BE2C (cell line): ENCODE measurements at regions not wholly inside any gene's neighbourhood (a gene's known extent, or its start where the extent isn't known, plus 50 kb on each side); places are given as distances from the start of the nearest gene placed in this dataset.

Experiments
- DNase-seq: peaks from one replicate; pipeline ENCODE4 v3.0.0-alpha.2; 2020
- H3K27me3 ChIP-seq: fragments of 250-450 bp; sonication (Bioruptor Pico); 2 replicates; pipeline ENCODE4 v1.5.1; 2020; ENCODE audit warnings: mild to moderate bottlenecking
- H3K36me3 ChIP-seq: fragments of 250-450 bp; sonication (Bioruptor Pico); 2 replicates; pipeline ENCODE4 v1.5.1; 2020; ENCODE audit warnings: mild to moderate bottlenecking
- H3K4me1 ChIP-seq: fragments of 250-450 bp; sonication (Bioruptor Pico); 2 replicates; pipeline ENCODE4 v1.5.1; 2020
- H3K4me3 ChIP-seq: 2 replicates; pipeline ENCODE4 v1.5.1; 2011; ENCODE audit warnings: low read depth, low read length
- H3K9me3 ChIP-seq: fragments of 250-450 bp; sonication (Bioruptor Pico); 2 replicates; pipeline ENCODE4 v1.5.1; 2020
- TF ChIP-seq, protein P1 (sequence below): IDR thresholded peaks from 2 replicates; pipeline ENCODE4 v1.5.1; 2012; ENCODE audit warnings: mild to moderate bottlenecking, low read depth, low read length

DNA sequence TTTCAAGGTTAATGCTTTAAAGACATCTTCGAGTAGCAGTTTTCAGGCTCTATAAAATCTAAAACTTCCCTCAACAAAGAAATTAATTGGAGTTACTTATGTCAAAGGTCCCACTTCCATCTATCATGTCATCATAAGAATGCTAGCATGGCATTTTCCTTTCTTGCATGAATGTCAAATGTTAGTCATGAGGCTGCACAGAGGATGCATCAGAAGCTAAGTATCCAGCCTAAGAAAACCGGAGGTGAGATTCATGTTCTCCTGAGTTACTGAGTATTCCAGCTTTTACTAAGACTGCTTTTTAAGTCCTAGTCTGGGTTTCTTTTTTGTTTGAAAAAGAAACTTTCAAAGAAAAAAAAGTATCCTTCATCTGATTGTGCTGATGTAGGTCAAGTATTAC is 130.6 kb upstream of the CDH19 start:
- Histone ChIP-seq H3K9me3 (no peaks in the 10 kb centered on the region), H3K27me3 (no peaks in the 10 kb centered on the region), H3K4me3 (no peak overlapping the region), H3K36me3 (no peaks in the 10 kb centered on the region), H3K4me1 (no peaks in the 10 kb centered on the region)
- no peak for DNase-seq
- TF ChIP-seq, protein P1, sequence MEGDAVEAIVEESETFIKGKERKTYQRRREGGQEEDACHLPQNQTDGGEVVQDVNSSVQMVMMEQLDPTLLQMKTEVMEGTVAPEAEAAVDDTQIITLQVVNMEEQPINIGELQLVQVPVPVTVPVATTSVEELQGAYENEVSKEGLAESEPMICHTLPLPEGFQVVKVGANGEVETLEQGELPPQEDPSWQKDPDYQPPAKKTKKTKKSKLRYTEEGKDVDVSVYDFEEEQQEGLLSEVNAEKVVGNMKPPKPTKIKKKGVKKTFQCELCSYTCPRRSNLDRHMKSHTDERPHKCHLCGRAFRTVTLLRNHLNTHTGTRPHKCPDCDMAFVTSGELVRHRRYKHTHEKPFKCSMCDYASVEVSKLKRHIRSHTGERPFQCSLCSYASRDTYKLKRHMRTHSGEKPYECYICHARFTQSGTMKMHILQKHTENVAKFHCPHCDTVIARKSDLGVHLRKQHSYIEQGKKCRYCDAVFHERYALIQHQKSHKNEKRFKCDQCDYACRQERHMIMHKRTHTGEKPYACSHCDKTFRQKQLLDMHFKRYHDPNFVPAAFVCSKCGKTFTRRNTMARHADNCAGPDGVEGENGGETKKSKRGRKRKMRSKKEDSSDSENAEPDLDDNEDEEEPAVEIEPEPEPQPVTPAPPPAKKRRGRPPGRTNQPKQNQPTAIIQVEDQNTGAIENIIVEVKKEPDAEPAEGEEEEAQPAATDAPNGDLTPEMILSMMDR: no peak

DNA sequence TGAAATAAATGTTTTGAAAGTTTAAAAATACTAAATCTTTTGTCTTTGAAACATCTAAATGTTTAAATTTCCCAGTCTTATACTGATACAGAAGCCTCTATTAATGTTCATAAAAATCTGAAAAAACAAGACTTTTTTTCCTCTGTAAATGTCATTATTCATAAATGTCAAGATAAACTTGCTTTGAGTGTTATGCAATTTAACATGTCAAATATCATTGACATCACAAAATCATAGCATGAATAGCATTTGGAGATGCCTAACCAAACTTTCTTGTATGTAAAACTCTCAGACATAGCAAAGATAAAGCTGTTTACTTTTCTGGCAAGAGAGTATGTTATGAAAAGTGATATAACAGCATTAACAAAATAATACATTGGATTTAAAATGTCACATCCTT is 128.0 kb upstream of the CDH19 start:
- Histone ChIP-seq H3K9me3 (no peaks in the 10 kb centered on the region), H3K4me3 (no peak overlapping the region), H3K4me1 (no peaks in the 10 kb centered on the region), H3K27me3 (no peaks in the 10 kb centered on the region), H3K36me3 (no peaks in the 10 kb centered on the region)
- no peak for DNase-seq
- TF ChIP-seq, protein P1: no peak

DNA sequence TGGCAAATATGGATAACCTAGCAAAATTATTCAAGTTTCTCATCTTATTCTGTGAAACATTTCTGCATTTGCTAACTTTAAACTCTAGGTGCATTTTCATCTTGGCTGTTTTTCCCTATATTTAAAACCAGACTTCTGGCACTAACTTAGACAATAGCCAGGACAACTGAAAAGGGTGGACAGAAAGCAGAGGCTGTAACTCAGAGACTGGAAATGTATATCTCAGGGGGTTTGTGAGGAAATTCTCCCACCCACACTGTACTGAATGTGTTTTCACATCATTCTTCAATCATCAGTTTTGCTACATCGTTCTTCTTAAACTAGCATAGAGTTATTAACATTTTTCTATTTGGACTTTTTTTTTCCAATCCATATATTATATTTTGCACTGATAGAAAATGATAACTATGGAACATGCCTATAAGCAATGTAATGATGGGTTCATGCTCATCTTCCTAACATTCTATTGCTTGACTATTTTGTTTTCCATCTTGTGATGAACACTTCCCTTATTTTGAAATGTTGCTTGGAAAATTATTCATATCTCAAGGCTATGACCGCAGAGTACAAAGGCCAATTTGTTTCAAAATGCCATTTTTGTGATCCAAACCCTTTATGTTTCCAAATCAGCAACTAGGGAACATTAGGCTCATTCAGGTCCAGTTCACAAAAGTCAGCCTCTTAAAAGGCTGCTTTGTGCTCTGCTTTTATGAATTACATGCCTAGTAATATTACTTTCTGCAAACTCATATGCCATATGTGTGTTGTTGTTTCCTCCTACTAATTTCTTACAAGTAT is 125.8 kb upstream of the CDH19 start:
- DNase-seq: no peak
- H3K27me3 ChIP-seq: no peaks in the 10 kb centered on the region
- TF ChIP-seq, protein P1: no peak
- H3K9me3 ChIP-seq: no peaks in the 10 kb centered on the region
- no peak overlapping the region for H3K4me3 ChIP-seq
- H3K4me1 ChIP-seq: no peaks in the 10 kb centered on the region
- no peaks in the 10 kb centered on the region for H3K36me3 ChIP-seq

DNA sequence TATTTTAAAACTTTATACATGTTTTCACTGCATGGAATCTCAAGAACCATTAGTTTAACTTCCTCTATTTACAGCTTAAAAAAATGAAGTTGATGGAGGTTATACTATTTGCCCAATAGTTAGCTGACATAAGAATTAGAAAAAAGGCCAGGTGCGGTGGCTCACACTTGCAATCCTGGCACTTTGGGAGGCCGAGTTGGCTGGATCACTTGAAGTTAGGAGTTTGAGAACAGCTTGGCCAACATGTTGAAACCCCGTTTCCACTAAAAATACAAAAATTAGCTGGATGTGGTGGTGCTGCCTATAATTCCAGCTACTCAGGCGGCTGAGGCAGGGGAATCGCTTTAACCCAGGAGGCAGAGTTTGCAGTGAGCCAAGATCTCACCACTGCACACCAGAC is 125.1 kb upstream of the CDH19 start:
- DNase-seq: no peak
- H3K36me3 ChIP-seq: no peaks in the 10 kb centered on the region
- H3K4me1 ChIP-seq: no peaks in the 10 kb centered on the region
- no peak overlapping the region for H3K4me3 ChIP-seq
- no peaks in the 10 kb centered on the region for H3K9me3 ChIP-seq
- no peaks in the 10 kb centered on the region for H3K27me3 ChIP-seq
- TF ChIP-seq, protein P1: no peak

DNA sequence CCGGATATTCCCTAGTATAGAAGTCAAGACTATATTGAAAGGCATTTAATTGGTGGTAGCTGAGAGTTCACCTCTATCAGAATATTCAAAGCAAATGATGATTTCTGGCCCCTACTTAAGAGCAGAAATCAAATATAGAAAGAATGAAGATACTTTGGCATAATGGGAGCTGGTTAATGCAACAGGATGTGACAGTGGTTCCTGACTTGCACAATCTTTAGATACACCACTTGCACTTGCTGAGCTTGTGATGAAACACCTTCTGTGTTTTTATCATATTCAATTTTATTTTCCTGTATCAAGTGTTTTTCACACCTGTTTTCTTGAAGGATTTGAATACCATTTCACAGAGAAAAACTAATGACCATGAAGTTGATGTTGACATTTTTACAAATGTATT is 124.1 kb upstream of the CDH19 start:
- no peaks in the 10 kb centered on the region for H3K27me3 ChIP-seq
- TF ChIP-seq, protein P1: no peak
- no peak overlapping the region for H3K4me3 ChIP-seq
- no peaks in the 10 kb centered on the region for H3K4me1 ChIP-seq
- no peaks in the 10 kb centered on the region for H3K36me3 ChIP-seq
- no peak for DNase-seq
- H3K9me3 ChIP-seq: no peaks in the 10 kb centered on the region

DNA sequence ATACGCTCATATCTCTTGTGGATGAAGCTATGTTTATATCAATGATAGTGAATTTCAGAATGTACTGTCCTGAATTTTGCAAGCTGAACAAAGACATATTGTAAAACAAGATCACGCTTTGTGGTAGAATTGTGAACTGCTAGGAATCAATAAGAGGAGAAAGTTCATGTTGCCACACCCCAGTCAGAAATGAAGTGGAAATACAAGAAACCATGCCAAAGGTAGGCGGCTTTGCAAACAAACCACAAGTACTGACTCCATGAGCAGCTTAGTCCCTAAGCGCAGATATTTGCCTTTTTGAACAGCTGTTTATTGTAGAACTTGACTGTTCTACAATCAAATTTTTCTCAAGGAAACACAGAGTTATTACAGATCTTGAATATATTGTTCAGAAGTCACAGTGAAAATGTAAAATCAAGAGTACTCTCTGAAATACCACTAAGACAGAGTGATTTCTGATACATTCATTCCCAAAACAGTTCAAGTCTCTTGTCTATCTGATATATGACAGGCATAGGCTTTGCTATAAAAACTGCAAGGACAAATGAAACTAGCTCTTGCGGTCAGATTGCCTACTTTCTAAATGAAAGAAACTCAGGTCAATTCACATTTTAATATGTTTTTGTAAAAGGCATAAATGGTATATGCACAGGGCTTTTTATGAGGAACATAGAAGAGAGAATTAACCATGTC is 120.9 kb upstream of the CDH19 start:
- TF ChIP-seq, protein P1: no peak
- H3K9me3 ChIP-seq: no peaks in the 10 kb centered on the region
- H3K4me1 ChIP-seq: no peaks in the 10 kb centered on the region
- no peaks in the 10 kb centered on the region for H3K36me3 ChIP-seq
- H3K27me3 ChIP-seq: no peaks in the 10 kb centered on the region
- no peak for DNase-seq
- no peak overlapping the region for H3K4me3 ChIP-seq
